ENCODE measurements at regions not wholly inside any gene's neighbourhood (a gene's known extent, or its start where the extent isn't known, plus 50 kb on each side); places are given as distances from the start of the nearest gene placed in this dataset.

DNA sequence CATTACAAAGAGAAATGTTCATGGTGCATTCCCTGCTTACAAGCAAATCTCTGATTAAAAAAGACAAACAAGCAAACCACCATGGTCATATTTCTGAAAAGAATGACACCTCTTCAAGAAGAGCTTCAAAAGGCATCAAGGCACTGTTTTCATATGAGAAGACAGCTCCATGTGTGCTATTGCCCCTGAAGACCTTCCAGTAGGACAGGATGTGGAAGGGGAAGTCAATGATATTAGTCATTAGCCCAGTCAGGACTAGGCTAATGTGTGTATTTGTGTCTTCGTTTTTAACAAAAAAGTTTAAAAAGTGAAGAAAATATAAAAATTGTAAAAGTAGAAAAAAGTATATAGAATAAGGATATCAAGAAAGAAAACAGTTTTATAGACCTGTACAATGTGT, 534.7 kb upstream of the ARGLU1 start:
- DNase-seq (ENCODE audit: low read depth), result no peak

DNA sequence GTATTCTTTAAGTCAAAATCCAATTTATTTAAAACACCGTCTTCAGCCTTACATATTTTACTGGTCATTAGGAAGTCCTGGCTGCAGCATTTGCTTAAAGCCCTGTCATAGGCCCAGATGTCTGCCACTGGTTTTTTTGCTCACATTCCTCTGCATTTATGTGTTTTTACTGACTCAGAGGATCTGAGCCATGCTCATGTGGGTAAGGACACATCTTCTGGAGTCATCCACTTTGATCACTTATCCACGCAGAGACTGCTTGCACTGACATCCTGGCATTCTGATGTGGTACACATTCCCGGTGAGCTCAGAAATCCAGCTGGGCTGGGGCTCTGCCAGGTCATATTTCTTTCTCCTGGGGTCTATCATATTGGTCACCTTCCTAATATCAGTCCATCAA, 531.7 kb upstream of the ARGLU1 start:
- no peak for DNase-seq (ENCODE audit: low read depth)

DNA sequence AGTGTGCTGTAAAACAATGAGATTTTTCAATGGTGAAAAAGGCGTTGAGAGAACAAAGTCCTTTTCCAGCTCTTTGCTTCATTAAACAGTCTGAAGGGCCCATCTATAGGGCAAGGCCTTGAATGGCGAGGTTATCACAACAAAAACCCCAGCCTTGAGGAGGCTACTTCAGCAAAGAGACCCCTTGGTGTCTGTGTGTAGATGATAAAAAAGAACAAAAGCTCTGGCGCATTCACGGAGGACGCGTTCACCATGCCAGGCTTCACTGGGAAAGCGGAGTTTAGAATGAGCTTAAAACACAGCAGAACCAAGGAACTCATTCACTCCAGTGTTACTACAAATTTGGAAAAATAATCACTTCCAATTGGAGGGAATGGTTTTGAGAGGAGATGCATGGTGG, 530.0 kb upstream of the ARGLU1 start:
- no peak for DNase-seq (ENCODE audit: low read depth)

DNA sequence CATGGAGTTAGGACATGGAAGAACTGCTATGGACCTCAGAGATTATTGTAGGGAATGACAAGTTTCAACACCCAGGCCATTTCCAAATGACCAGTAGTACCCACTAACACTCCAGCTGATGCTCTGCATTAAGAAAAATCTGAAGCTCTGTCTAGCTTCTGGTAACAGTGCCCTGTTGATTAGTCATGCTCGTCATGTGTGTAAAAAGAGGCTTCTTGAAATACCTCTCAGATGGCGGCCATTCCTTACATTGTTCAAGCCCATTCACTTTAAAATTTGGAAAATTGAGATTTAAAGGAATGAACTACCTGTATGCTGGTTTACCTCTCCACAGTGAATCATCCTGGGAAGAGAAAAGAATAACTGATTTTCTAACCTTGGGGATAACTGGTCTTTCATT, 527.9 kb upstream of the ARGLU1 start:
- DNase-seq (ENCODE audit: low read depth), result no peak

DNA sequence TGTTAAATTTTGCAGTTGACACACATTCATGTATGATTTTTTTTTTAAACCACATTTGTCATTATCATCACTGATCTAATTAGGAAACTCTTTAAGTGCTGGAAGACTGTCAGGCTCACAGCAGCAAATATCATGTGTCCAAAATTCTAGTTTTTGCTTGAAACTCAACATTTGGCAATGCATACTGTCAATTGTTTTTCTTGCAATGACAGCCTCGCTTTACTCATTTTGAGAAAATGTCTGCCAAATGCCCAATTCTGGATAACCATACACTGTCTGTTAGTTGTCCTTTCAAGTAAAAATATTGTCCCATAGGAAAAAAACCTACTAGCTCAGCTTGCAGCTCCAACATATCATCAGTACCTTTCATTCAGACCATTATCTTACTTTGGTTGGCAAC, 523.9 kb upstream of the ARGLU1 start:
- no peak for DNase-seq (ENCODE audit: low read depth)

DNA sequence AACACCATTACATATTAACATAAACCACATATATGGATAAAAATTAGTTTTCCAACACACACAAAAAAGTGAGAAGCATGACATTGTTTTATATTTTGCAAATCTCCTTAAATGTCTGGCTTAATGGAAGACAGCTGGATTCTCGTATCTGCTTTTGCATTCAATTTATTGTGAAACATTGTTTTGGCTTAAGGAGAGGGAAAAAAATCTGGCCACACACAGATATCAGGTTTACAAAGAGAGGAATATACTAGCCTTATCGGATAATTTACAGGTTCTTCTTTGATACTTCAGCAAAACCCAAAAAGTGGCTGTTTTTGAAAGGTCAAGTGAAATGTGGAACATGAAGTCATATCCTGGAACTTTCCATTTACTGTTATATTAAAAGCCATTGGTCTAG, 523.5 kb upstream of the ARGLU1 start:
- DNase-seq (ENCODE audit: low read depth), result no peak

DNA sequence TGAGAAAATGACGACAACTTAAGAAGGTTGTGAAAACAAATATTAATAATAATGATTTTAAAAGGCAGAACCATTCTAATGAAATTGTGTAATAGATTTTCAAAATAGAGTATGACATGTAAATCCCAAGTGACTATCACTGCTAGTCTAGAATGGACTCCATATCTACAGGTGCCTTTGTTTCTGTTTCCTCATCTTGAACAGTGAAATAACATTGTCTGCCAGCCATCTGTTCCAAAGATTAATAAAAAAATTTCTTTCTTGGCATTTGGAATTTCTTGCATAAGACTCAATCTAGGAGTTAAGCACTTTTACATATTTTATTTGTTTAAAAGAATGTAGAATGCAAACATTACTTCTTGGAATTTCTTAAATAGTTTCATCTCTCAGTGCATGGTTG, 520.1 kb upstream of the ARGLU1 start:
- DNase-seq (ENCODE audit: low read depth), result no peak

DNA sequence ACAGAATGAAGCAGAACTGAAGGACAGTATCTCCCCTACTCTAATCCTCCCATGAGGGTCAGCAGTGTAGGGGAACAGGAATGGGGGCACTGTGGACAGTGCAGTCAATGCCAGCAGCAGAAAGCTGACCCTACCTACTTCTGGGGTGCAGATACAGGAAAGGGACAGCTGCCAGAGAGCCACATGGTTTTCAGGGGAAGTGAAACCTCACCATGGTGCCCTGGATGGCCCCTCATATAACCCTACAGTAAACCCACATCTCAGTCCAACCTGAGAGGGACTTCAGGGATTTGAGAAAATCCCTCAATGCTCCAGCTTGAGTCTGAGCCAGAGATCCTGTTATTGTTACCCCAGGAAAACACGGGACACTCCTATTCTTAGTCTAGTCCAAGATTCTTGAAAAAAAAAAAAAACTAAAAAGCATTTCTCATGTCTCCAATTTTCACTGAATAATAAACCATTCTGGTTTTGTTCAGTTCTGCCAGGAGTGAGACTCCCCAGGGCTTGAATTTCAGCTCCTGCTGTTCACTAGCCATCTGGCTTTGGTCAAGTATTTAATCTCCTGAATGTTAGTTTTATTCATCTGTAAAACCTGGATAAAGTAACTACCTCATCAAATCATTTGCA, 511.6 kb upstream of the ARGLU1 start:
- DNase-seq (ENCODE audit: low read depth), result no peak

DNA sequence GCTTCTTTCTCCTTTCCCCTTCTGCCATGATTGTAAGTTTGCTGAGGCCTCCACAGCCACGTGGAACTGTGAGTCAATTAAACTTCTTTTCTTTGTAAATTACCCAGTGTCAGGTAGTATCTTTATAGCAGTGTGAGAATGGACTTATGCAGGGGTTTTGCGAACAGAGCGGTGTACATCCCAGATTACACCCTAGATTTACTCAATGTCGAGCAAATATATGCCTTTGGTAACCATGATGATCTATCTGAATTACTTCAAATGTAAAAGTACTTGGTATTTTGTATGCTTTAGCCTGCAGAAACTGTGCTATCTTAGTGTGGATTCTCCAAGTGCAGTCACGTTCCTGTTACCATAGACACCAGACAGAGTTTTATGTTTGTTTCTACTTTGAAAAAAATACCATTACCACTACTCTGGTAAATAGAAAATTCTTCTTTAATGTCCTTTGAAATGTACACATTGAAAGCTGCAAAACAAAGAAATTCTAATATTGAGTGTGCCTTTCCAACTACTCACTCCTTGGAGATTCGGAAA, 510.4 kb upstream of the ARGLU1 start:
- no peak for DNase-seq (ENCODE audit: low read depth)

DNA sequence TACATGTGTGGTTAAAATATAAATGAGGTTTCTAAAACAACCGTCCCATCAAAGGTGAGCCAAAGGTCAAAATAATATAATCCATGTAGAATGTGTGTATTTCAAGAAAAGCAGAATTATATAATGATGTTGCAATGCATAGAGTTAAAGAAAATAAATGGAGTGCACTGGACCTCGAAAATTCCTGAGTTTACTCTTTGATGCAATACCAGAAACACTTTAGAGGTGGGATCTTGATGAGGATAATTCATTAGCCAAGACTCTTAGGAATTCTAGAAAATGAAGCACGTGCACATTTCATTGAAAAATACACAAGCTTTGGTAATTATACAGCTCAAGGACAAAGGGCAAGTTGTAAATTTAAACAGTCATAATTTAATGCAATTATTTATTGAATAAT, 508.9 kb upstream of the ARGLU1 start:
- no peak for DNase-seq (ENCODE audit: low read depth)

DNA sequence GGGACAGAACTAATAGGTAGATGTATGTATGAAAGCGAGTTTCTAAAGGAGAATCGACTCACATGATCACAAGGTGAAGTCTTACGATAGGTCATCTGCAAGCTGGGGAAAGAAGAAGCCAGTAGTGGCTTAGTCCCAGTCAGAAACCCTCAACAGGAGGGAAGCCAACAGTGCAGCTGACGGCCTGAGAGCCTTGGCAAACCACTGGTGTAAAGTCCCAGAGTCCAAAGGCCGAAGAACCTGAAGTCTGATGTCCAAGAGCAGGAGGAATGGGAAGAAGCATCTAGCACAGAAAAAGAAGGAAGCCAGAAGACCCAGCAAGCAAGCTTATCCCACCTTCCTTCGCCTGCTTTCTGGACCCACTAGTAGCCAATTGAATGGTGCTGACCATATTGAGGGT, 507.6 kb upstream of the ARGLU1 start:
- no peak for DNase-seq (ENCODE audit: low read depth)

DNA sequence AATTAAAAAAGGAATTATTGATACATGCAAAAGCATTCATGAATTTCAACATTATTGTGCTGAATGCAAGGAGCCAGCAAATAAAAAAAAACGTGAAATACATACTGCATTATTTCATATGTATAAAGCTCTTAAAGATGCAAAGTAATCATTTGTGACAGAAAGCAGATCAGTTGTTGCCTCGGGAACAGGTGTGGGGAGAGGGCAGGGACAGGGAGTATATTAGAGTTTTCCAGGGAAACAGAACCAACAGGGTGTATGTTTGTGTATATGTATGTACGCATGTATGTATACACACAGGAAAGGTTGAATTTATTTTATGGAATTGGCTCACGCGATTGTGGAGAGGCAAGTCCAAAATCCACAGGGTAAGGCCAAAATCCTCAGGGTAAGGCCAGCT, 502.9 kb upstream of the ARGLU1 start:
- no peak for DNase-seq (ENCODE audit: low read depth)

DNA sequence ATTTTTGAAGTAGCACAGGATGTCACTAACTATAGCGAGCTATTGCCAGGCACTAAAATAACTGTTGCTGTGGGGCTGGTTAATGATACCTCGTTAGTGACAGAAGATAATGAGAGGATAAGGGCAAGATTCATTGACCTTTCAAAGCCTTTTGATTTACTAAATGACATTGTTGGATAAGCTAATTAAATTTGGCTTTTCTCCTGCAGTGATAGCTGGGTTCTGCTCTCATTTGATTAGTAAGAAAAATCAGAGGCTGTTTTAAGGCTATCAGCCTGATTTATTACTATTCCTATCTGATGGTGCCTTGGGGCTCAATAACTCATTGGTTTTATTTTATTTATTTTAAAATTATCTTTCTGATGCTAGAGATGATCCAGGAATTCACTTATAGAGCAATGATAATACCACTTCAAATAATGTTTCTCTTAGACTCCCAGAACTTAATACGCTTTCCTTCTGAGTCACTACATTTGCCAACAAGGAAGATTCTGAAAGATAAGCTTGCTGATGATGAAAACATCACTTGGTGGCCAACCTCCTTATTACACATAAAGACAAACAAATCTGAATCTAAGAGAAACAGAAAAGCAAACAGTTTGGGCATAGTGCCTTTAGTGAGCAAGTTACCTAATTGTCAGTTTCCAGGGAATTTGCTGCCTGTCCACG, 501.3 kb upstream of the ARGLU1 start:
- no peak for DNase-seq (ENCODE audit: low read depth)

DNA sequence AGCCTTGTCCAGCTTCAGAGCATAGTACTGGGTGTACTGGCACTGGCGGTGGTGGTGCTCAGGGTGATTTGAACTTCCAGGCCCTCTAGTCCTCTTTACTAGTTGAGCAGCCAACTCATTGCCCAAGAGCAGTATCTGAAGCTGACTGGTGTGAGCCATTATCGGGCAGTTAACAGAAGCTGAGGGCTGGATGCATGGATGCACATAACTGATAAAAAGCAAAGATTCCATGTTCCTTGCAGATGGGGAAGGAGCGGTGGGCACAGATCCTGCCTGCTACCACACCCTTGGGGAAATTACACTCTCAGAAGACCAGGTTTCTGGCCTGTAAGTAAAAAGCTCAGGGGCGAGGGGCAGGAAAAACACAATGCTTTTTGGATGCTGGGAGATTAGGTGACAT, 499.4 kb upstream of the ARGLU1 start:
- DNase-seq (ENCODE audit: low read depth), result no peak

DNA sequence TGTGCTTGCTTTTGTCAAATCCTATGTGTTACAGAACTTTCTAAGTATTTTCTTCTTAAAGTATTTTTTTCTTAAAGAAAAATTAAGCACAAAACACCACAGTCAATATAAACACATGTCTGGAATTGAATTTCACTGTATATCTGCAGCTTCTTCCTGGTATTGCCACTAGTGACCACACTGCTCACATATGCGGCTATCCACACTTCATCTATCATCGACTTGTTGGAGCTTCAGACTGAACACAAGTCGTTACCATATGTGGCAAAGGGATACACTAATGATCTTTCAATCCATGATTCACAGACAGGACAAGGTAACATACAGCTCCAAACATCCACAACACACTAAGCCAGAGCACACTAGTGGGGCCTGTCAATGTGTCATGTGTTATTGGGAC, 498.4 kb upstream of the ARGLU1 start:
- no peak for DNase-seq (ENCODE audit: low read depth)

DNA sequence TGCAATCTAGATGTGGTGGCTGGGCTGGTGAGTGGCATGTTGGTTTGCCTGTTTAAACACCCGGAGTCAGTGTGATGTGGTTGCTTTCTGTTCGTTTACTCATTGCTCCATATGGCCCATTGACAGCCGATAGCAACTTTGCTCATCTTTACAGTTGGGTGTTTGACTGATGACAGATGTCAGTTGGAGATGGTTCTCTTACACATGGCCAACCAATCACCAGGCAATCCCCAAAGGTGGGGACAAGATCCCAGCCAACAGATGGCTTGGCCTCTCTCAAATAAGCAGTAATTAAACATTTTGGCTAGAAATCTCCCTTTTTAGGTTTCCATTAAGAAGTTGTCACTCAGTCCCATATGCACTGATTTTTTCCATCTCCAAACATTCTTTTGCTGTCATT, 497.1 kb upstream of the ARGLU1 start:
- no peak for DNase-seq (ENCODE audit: low read depth)

DNA sequence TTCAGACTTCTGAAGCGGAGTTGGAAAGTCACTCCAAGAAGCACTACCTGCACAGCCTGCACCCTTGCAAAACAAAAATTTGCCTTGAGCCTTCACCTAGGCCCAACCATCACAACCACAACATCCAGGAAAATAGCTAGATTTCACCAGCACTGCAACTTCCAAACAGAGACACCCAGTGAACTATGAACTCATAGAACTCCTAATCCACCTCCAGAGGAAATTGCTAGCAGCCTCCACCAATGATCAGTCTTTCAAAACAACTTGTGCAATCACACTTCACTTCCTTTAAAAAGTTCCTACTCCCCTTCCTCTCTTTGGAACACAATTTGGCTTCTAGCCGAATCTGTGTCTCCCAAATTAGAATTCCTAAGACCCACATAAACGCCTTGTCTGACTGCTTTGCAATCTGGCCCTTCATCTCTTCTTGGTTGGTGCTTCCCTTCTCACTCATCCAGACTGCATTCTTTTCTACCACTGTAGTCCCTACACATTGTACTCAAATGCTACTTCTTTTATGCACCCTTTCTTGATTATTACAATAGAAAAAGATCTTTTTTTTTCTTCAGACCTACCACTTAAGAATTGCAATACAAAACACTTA, 489.2 kb upstream of the ARGLU1 start:
- no peak for DNase-seq (ENCODE audit: low read depth)

DNA sequence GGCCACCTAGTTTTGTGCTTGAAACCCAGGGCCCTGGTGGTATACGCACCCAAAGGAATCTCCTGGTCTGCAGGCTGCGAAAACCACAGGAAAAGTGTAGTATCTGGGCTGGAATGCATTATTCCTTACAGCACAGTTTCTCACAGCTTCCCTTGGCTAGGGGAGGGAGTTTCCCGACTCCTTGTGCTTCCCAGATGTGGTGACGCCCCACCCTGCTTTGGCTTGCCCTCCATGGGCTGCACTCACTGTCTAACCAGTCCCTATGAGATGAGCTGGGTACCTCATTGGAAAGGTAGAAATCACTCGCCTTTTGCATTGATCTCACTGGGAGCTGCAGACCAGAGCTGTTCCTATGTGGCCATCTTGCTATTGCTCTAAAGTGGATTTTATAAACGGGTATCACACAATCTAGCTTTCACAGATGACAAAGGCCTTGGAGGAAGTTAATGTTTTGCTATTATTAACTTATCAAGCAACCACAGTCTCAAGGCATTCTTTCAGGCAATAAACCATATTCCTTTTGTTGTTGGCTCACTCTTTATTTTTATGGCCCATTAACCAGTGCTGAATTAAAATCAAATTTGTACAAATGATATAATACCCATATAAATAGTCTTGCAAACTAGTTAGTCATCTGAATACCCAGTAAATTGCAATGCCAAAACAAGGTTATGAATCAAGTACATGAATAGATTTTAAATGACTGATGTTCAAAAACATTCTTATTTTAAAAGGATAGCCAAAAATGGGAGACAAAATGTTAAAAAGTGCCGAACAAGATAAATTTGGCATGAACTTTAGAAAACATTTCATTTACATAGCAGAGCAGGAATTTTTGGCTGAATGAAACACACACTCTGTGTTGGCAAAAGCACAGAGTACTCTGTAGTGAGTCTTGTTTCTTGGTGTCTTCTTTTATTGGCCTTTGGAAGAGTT, 475.4 kb upstream of the ARGLU1 start:
- no peak for DNase-seq (ENCODE audit: low read depth)

DNA sequence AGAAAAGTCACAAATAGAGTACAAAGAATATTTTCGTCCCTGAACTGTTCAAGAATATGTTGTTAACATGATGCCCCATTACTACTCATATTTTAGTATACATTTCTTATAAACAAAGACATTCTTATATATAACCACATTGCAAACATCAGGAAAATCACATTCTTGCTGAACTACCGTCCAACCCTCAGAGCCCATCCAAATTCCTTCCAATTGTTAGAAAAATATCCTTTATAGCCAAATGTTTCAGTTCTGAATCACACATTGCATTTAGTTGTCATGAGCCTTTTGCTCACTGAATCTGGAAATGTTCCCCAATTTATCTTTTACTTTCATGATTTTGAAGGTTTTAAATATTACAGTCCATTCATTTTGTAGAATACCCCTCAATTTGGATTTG, 467.8 kb upstream of the ARGLU1 start:
- DNase-seq (ENCODE audit: low read depth), result no peak

DNA sequence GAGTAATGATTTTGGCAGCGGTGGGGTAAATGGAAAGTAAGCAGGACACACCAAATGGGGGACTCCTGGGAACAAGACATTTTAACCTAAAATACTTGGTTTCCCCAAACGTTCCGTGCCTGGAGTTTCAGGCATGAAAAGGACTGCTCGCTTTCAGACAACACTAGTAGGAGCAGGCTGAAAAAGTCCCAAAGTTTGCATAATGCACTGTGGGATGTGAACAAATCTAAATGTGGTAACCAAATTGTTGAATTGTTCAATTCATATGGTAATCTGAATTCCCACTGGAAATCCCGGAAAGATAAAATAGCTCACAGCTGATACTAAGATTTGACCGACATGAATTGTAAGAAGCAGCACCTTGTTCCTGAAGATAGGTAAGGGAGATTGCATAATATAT, 467.2 kb upstream of the ARGLU1 start:
- no peak for DNase-seq (ENCODE audit: low read depth)

DNA sequence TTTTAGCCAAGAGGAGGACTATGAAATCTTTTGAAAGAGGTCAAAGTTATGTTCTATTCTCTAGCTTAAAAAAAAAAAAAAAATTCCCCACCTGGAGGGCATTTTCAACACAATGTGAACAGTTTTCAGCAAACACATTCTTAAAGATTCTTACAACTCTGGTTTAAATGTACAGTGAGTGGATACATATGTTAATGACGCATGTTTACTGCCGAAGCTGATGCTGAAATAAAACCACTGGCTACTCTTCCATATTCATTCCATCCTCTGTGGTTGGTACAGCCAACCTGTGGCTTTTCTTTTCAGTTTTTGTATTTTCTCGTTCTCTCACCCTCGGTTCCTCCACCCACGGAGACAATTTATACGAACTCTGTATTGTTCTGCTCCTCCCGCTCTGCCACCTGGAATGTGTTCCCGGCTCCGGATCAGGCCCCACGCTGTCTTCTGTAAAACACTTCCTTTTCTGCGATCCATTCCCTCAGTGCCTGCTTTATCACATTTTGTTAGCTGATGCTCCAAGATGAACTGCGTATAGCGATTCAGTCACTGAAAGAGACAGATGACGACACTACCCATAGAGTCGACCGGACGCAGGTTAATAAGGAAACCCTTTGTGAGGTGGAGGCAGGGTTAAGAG, 466.4 kb upstream of the ARGLU1 start:
- no peak for DNase-seq (ENCODE audit: low read depth)

DNA sequence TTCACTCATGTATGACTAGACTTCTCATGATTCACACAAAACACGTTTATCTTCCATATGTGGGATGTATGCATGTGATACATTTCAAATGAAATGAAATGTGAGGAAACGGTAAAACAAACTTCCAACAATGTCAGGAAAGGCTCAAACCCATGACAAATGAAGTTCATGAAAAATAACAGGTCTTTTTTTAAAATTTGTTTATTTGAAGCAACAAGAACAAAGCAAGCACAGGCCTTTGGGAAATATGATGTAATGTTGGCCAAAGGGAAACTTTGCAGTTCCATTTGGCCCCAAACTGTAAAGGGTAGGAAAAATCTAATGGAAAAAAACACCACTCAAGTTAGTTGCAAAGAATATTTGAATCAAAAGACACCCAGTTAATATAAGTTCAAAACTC, 463.8 kb upstream of the ARGLU1 start:
- DNase-seq (ENCODE audit: low read depth), result no peak
